Heart right ventricle (tissue), 16 donors: ENCODE measurements at regions not wholly inside any gene's neighbourhood (a gene's known extent, or its start where the extent isn't known, plus 50 kb on each side); places are given as distances from the start of the nearest gene placed in this dataset.

Experiments used
- ATAC-seq, 8 donors: fragments of 200-7000 bp; cut with Tn5 transposase; one replicate each; pipeline ENCODE4 v1.9.1; 2020; ENCODE audit warnings: mild to moderate bottlenecking in 8 of 8, moderate library complexity in 8 of 8, moderate number of reproducible peaks in 1 of 8
- DNase-seq, 2 donors: peaks; one replicate each; pipeline ENCODE4 v3.0.0-alpha.2; 2020
- H3K27ac ChIP-seq, 10 donors: fragments of 200-600 bp; sonication (generic) in 2 of 10; one replicate each; pipeline versions ENCODE4 v1.5.0 to v1.8.0; 2020 to 2022; ENCODE audit warnings: mild to moderate bottlenecking in 3 of 10
- H3K27me3 ChIP-seq, 7 donors: fragments of 200-600 bp; one replicate each; pipeline ENCODE4 v1.8.0; 2021 to 2022; ENCODE audit warnings: mild to moderate bottlenecking in 2 of 7
- H3K36me3 ChIP-seq, 9 donors: fragments of 200-600 bp; sonication (generic) in 1 of 9; one replicate each; pipeline versions ENCODE4 v1.5.0 to v1.8.0; 2020 to 2022; ENCODE audit warnings: mild to moderate bottlenecking in 2 of 9
- H3K4me1 ChIP-seq, 9 donors: fragments of 200-600 bp; sonication (generic) in 1 of 9; one replicate each; pipeline versions ENCODE4 v1.5.0 to v1.8.0; 2020 to 2022; ENCODE audit warnings: mild to moderate bottlenecking in 4 of 9
- H3K4me3 ChIP-seq, 10 donors: fragments of 200-600 bp; sonication (generic) in 2 of 10; one replicate each; pipeline versions ENCODE4 v1.5.0 to v1.8.0; 2020 to 2022; ENCODE audit warnings: mild to moderate bottlenecking in 7 of 10, moderate library complexity in 2 of 10
- H3K9me3 ChIP-seq, 11 donors: fragments of 200-600 bp in 10 of 11; sonication (generic) in 2 of 11; one replicate each; pipeline versions ENCODE4 v1.5.0 to v1.8.0; 2013 to 2022; ENCODE audit warnings: mild to moderate bottlenecking in 2 of 11, control low read depth in 1 of 11, moderate library complexity in 1 of 11
- CTCF ChIP-seq, 9 donors: fragments of 200-600 bp; sonication (generic) in 2 of 9; IDR thresholded peaks; one replicate each; pipeline versions ENCODE4 v1.5.0 to v1.8.0; 2021 to 2022; ENCODE audit warnings: antibody characterized with exemption in 9 of 9, mild to moderate bottlenecking in 5 of 9, moderate library complexity in 1 of 9
- WGBS, 2 donors: extraction: QIAGEN DNeasy Blood & Tissue Kit; methylation state at CpG; one replicate each; pipeline ENCODE4 v1.1.7; 2013; ENCODE audit warnings: inconsistent platforms in 1 of 2; 5-methylcytosine and 5-hydroxymethylcytosine counted together
- intact Hi-C, 10 donors: fragments of 100-400 bp; cut with DNase I; formaldehyde crosslinking; loops; one replicate each; pipeline versions ENCODE4 v1.11.1 to v1.14.2; 2022
- donor health status: Arrhythmogenic right ventricular cardiomyopathy.
- donor health status: ischemic (EF 13 %, LVEDD 7.1; RV severe dilation, severe dysfunction).
- donor health status: healthy with polysubstance abuse.
- donor health status: DM: no; HTN: yes; CAD: no.
- donor health status: DM: no; HTN: no; CAD: no.
- donor health status: ischemic (EF 25% LVEDD 6.9; RV normal size, moderate dysfunction).
- donor health status: ischemic (EF 25% LVEDD 5.7; RV mildly dilated, moderate dysfunction).
- donor health status: healthy.
- donor health status: DM: yes; HTN: yes; CAD: no.
- donor health status: Ischemic cardiomyopathy.
- donor health status: ischemic (EF 35%, LVEDD 5.7; RV mildly dilated, moderate dysfunction).
- donor health status: nonischemic (EF 11% LVEDD 7.7; RV severe dilation, severe dysfunction).
- donor health status: DM: yes; HTN: yes; CAD: no.
- donor health status: PGD.
- donor health status: ischemic (EF 29% LVEDD 5.4; RV normal size, mild dysfunction).
- donor health status: nonischemic (EF 23%, LVEDD 6.1; RV moderate dilation, normal function).

DNA sequence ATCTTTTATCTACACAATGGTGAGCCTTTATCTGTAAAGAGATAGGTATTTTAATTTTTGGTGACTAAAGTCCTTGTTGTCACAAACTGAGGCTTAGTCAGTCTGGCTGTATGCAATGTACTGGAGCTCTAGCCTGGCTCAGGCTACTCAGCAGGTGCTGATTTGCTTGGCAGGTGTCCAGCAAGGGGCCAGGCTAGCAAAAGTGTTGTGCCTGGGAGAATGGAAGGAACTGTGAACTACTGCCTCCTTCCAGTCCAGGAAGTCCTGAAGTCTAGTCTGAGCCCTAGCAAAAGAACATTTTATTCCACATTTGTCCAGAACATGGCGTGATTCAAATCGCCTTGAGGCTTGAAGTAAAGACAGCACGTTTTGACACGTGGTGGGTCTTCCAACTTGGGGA, 260.5 kb downstream of the CCDC85A start:
- Histone ChIP-seq H3K9me3 (peaks cover 0 to 6% (median 0%) of the 10 kb centered on the region in 11 donors), H3K27me3 (no peaks in the 10 kb centered on the region), H3K36me3 (no peaks in the 10 kb centered on the region), H3K4me1 (no peaks in the 10 kb centered on the region), H3K27ac (no peak overlapping the region), H3K4me3 (no peak overlapping the region)
- peak in 3 of 8 donors; percentile 42 to 58 (median 44) for ATAC-seq
- TF ChIP-seq CTCF (IDR thresholded peaks at IDR 0.05) = no peak
- intact Hi-C loops = no loop called here
- 77 to 79% methylated on average over 4 of the region's 4 CpGs for WGBS, 2 donors
- peak in 1 of 2 donors; percentile 18 for DNase-seq

DNA sequence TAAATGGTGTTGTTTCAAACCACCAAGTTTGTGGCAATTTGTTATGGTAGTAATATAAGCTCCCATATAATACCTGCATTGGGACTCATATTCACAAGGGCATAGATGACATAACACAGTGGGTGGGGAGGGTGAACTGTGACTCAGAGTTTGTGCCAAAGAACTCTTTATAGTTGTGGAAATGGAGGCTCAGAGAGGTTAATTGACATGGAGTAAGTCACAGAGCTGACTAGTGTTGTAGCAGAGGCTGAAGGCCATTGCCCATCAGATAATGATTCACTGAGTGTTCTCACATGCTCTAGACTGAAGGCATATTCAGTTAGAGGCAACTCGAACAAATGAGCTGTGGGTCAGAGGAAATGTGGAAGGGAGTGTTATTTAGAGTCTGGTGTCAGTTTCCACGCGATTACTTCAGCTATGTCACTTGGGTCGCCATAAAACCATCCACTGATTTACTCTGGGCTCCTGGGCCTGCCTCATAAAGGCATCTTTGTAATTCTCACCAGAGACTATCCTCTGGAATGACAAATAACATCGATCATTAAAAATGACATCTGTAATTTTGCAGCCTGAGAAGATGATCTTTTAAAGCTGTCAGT, 264.7 kb downstream of the CCDC85A start:
- Histone ChIP-seq H3K4me3 (no peak overlapping the region), H3K4me1 (no peaks in the 10 kb centered on the region), H3K27ac (no peak overlapping the region), H3K9me3 (peaks cover 0 to 22% (median 7%) of the 10 kb centered on the region in 11 donors), H3K36me3 (no peaks in the 10 kb centered on the region), H3K27me3 (no peaks in the 10 kb centered on the region)
- intact Hi-C loops = no loop called here
- ATAC-seq = no peak
- 57 to 71% methylated on average over 5 of the region's 5 CpGs for WGBS, 2 donors
- no peak for DNase-seq
- TF ChIP-seq CTCF (IDR thresholded peaks at IDR 0.05) = no peak

DNA sequence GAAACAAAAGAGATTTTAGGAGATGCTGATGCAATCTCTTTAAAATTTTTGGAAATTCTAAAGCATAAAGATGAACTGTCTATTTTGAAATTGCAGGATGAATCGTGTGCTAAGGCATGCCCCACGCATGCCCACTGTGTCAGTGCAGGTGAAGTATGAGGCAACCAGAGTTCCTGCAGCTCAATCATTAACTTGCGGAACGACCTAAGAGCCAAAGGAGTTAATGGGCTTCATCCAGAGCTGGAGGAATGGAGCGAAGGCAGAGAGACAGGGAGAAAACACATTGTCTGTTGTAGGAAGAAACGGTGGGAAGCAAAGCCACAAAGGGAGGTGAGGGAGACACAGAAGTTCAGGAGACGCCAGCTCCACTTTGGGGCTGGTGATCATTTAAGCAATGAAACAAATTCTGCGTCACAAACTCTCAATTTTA, 265.2 kb downstream of the CCDC85A start:
- 73 to 77% methylated on average over 8 of the region's 8 CpGs for WGBS, 2 donors
- DNase-seq (no peak), ATAC-seq (no peak)
- Histone ChIP-seq H3K27me3 (no peaks in the 10 kb centered on the region), H3K4me3 (no peak overlapping the region), H3K36me3 (no peaks in the 10 kb centered on the region), H3K27ac (no peak overlapping the region), H3K9me3 (peaks cover 0 to 22% (median 7%) of the 10 kb centered on the region in 11 donors), H3K4me1 (no peaks in the 10 kb centered on the region)
- TF ChIP-seq CTCF (IDR thresholded peaks at IDR 0.05) = no peak
- intact Hi-C loops = no loop called here

DNA sequence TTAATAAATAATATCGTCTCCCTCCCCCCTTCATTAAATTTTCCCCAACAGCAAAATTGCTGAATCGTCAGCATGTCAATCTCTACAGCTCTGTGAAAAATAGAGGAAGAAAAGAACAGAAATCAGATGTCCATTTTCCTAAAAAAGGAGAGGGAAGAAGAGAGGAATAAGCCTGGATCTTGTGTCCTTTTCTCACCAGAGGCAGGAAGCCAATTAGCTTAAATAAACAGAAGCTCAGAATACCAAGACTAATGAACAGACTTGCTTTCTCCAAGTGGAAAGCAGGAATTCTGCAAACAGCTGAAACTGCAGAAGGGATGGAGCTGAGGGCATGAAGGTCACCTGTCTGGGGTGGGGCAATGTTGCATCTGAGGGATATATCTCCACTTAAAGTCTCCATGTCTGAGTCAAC, 265.7 kb downstream of the CCDC85A start:
- ATAC-seq = no peak

More for the DNA sequence above, 265.7 kb downstream of the CCDC85A start:
- no peaks in the 10 kb centered on the region for H3K4me1 ChIP-seq
- no peak overlapping the region for H3K27ac ChIP-seq
- no peak overlapping the region for H3K4me3 ChIP-seq
- no peak for TF ChIP-seq CTCF (IDR thresholded peaks at IDR 0.05)
- DNase-seq = no peak
- intact Hi-C loops = no loop called here
- WGBS, 2 donors = 80 to 82% methylated on average over 2 of the region's 2 CpGs
- no peaks in the 10 kb centered on the region for H3K36me3 ChIP-seq
- peaks cover 0 to 22% (median 7%) of the 10 kb centered on the region in 11 donors for H3K9me3 ChIP-seq
- no peaks in the 10 kb centered on the region for H3K27me3 ChIP-seq
